HEK293 (cell line): ENCODE measurements at regions not wholly inside any gene's neighbourhood (a gene's known extent, or its start where the extent isn't known, plus 50 kb on each side); places are given as distances from the start of the nearest gene placed in this dataset.

Experiments
- CTCF ChIP-seq: fragments of 450-650 bp; formaldehyde crosslinking; IDR thresholded peaks from 2 replicates; pipeline ENCODE4 v1.5.1; 2016; ENCODE audit warnings: missing biosample characterization, missing genetic modification characterization
- YY1 ChIP-seq: fragments of 450-650 bp; formaldehyde crosslinking; IDR thresholded peaks from 2 replicates; pipeline ENCODE4 v1.5.1; 2018; ENCODE audit warnings: missing biosample characterization, missing genetic modification characterization
- ZBTB8A ChIP-seq: fragments of 450-650 bp; formaldehyde crosslinking; IDR thresholded peaks from 2 replicates; pipeline ENCODE4 v1.5.1; 2016; ENCODE audit warnings: missing biosample characterization, missing genetic modification characterization
- ZNF121 ChIP-seq: fragments of 450-650 bp; formaldehyde crosslinking; IDR thresholded peaks from 2 replicates; pipeline ENCODE4 v1.5.1; 2016; ENCODE audit warnings: missing biosample characterization, missing genetic modification characterization

GRCh38 chr5:155753943-155754581 lies 572.9 kb upstream of the SGCD start:
- TF ChIP-seq ZBTB8A (tag by site-specific recombination) (no peak), CTCF (tag by site-specific recombination) (no peak), ZNF121 (tag by site-specific recombination) (no peak), YY1 (no peak)
